ENCODE measurements at regions not wholly inside any gene's neighbourhood (a gene's known extent, or its start where the extent isn't known, plus 50 kb on each side); places are given as distances from the start of the nearest gene placed in this dataset.
"Not testable (repeated sequence)": the region's sequence is repeated elsewhere in the genome, so short reads cannot be mapped to it uniquely, and the experiment has no call there.

GRCh38 chr12:30531731-30532678 lies 163.7 kb downstream of the IPO8 start:
- Mint-ChIP-seq H3K27ac (ENCODE audit: low read depth, unreplicated experiment) (no peak overlapping the region), H3K4me3 (ENCODE audit: unreplicated experiment) (no peak overlapping the region), H3K9me3 (ENCODE audit: unreplicated experiment) (no peaks in the 10 kb centered on the region), H3K27me3 (ENCODE audit: insufficient read depth, unreplicated experiment) (no peaks in the 10 kb centered on the region), H3K4me1 (ENCODE audit: insufficient read depth, unreplicated experiment) (no peaks in the 10 kb centered on the region), H3K36me3 (ENCODE audit: insufficient read depth, unreplicated experiment) (no peaks in the 10 kb centered on the region)
- no TSS peak for BruUV-seq (replicated peaks)
- no peak for TF ChIP-seq CTCF (IDR thresholded peaks at IDR 0.05; ENCODE audit: unreplicated experiment)
- CTCF ChIA-PET: no interaction called here
- intact Hi-C loops (cut with micrococcal nuclease): no loop called here
- DNase-seq (ENCODE audit: unreplicated experiment): no peak
- POLR2A ChIA-PET: no interaction called here

DNA sequence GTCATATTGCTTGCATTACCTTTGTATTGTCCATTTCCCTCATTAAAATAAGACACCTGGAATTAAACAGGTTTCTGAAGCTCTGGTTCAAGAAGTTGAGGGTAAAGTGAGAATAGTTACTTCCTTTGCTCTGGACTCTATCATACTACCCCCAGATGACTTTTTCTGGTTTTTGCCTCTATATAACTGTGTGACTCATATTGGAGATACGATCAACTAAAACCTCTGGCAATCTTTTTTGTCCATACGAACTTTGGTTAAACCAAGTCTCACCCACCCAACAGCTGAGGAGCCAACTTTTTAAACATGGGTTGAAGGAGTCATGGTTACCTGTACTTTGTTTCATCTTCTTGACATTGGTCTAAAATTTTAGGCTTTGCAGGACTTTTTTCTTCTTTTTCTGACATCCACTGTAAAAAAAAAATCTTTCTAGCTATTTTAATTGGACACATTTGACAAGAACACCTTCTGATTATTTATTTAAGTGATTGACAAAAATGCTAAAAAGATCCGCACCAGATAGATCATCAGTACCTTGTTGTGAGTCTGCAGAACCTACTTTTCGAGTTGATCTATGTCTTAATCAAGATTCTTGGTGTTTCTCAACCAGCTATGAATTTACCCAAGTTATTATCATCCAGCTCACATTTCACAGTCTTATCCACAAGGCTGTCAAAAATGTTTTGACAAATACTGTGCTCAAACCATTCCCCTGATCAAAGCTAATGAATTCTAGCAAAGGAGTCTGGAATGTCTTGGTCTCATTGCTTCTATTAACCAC lies 166.0 kb downstream of the IPO8 start:
- ChIA-PET CTCF (interaction anchor here (0.6 to 1.0 kb wide), 2 partner anchors 10 to 13 kb away, joined by 3 read pairs; no protein-coding TSS in a partner anchor), POLR2A (interaction anchor here (0.7 kb wide), 1 partner anchor 17 kb away, joined by 3 read pairs; no protein-coding TSS in a partner anchor)
- H3K27ac Mint-ChIP-seq (ENCODE audit: low read depth, unreplicated experiment): no peak overlapping the region
- intact Hi-C loops (cut with micrococcal nuclease): no loop called here
- H3K4me1 Mint-ChIP-seq (ENCODE audit: insufficient read depth, unreplicated experiment): no peaks in the 10 kb centered on the region
- H3K4me3 Mint-ChIP-seq (ENCODE audit: unreplicated experiment): no peak overlapping the region
- no TSS peak for BruUV-seq (replicated peaks)
- H3K27me3 Mint-ChIP-seq (ENCODE audit: insufficient read depth, unreplicated experiment): no peaks in the 10 kb centered on the region
- H3K36me3 Mint-ChIP-seq (ENCODE audit: insufficient read depth, unreplicated experiment): no peaks in the 10 kb centered on the region
- no peak for TF ChIP-seq CTCF (IDR thresholded peaks at IDR 0.05; ENCODE audit: unreplicated experiment)
- DNase-seq (ENCODE audit: unreplicated experiment): no peak
- H3K9me3 Mint-ChIP-seq (ENCODE audit: unreplicated experiment): no peaks in the 10 kb centered on the region

- H3K4me3 Mint-ChIP-seq (ENCODE audit: unreplicated experiment): no peak overlapping the region
- H3K4me1 Mint-ChIP-seq (ENCODE audit: insufficient read depth, unreplicated experiment): no peaks in the 10 kb centered on the region
- ChIA-PET POLR2A (no interaction called here), CTCF (no interaction called here)
- TF ChIP-seq CTCF (IDR thresholded peaks at IDR 0.05; ENCODE audit: unreplicated experiment): no peak
- H3K9me3 Mint-ChIP-seq (ENCODE audit: unreplicated experiment): no peaks in the 10 kb centered on the region
- DNase-seq (ENCODE audit: unreplicated experiment): no peak
- BruUV-seq (replicated peaks): no TSS peak
- intact Hi-C loops (cut with micrococcal nuclease): no loop called here
- H3K27ac Mint-ChIP-seq (ENCODE audit: low read depth, unreplicated experiment): no peak overlapping the region
- no peaks in the 10 kb centered on the region for H3K27me3 Mint-ChIP-seq (ENCODE audit: insufficient read depth, unreplicated experiment)
- H3K36me3 Mint-ChIP-seq (ENCODE audit: insufficient read depth, unreplicated experiment): no peaks in the 10 kb centered on the region
Observed at GRCh38 chr12:30525171-30525570, 170.5 kb downstream of the IPO8 start.

DNA sequence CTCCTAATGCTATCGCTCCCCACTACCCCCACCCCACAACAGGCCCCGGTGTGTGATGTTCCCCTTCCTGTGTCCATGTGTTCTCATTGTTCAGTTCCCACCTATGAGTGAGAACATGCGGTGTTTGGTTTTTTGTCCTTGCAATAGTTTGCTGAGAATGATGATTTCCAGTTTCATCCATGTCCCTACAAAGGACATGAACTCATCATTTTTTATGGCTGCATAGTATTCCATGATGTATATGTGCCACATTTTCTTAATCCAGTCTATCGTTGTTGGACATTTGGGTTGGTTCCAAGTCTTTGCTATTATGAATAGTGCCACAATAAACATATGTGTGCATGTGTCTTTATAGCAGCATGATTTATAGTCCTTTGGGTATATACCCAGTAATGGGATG lies 175.4 kb downstream of the IPO8 start:
- intact Hi-C loops (cut with micrococcal nuclease); CTCF ChIA-PET; DNase-seq (ENCODE audit: unreplicated experiment); H3K27ac Mint-ChIP-seq (ENCODE audit: low read depth, unreplicated experiment); H3K36me3 Mint-ChIP-seq (ENCODE audit: insufficient read depth, unreplicated experiment); H3K4me1 Mint-ChIP-seq (ENCODE audit: insufficient read depth, unreplicated experiment); H3K4me3 Mint-ChIP-seq (ENCODE audit: unreplicated experiment); H3K9me3 Mint-ChIP-seq (ENCODE audit: unreplicated experiment); H3K27me3 Mint-ChIP-seq (ENCODE audit: insufficient read depth, unreplicated experiment); BruUV-seq (replicated peaks); POLR2A ChIA-PET: not testable (repeated sequence)

All from MCF 10A (cell line).